CD4-positive, alpha-beta T cell treated with Interleukin-10 for 1 hour (primary cell): ENCODE measurements at regions not wholly inside any gene's neighbourhood (a gene's known extent, or its start where the extent isn't known, plus 50 kb on each side); places are given as distances from the start of the nearest gene placed in this dataset.
"Not testable (repeated sequence)": the region's sequence is repeated elsewhere in the genome, so short reads cannot be mapped to it uniquely, and the experiment has no call there.

ENCODE experiments used
- DNase-seq: peaks from one replicate; pipeline ENCODE4 v3.0.0-alpha.2; 2020

- DNase-seq: no peak
Observed at GRCh38 chr6:71066153-71066552, 109.3 kb upstream of the B3GAT2 start.

- no peak for DNase-seq
Observed at GRCh38 chr6:71067816-71068215, 111.0 kb upstream of the B3GAT2 start.

DNA sequence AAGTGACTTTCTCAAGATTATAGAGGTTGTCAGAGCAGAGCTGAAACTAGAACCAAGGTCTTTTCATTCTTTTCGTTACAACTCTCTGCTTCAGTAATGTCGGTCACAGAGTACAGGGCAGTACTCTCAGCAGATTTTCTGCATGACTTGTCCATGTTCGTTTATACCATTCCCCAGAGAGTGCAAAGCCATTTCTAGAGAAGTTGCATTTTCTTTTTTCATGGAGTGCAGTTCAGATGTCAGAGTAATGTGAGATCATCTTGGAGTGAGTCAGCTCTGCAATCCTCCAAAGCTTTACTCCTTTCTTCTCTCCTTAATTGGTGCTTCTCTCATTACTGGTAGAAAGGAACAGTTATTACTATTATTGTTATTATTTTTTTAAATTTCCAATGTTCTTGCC lies 115.6 kb upstream of the B3GAT2 start:
- DNase-seq: no peak

GRCh38 chr6:71077655-71078054 lies 120.8 kb upstream of the B3GAT2 start:
- DNase-seq: no peak

DNA sequence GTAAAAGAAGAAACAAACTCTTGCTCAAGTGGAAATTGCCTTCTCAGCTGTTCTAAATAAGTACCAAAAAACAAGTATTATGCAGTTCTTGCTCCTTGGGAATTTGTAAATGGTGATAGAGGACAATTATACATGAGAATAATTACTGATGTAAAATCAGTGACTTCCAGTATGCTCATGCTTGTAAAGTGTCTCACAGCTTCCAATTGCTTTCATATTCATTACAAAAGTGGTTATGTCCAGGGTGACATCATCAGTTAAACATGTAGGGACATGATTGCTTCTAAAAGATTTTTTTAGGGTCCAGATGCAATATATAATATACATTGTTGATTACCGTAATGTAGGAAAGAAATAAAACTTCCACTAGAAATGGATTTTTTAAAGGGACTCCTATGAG lies 122.8 kb upstream of the B3GAT2 start:
- DNase-seq: no peak

GRCh38 chr6:71080133-71080532 lies 123.3 kb upstream of the B3GAT2 start:
- no peak for DNase-seq

- no peak for DNase-seq
Observed at GRCh38 chr6:71080826-71081225, 124.0 kb upstream of the B3GAT2 start.

DNA sequence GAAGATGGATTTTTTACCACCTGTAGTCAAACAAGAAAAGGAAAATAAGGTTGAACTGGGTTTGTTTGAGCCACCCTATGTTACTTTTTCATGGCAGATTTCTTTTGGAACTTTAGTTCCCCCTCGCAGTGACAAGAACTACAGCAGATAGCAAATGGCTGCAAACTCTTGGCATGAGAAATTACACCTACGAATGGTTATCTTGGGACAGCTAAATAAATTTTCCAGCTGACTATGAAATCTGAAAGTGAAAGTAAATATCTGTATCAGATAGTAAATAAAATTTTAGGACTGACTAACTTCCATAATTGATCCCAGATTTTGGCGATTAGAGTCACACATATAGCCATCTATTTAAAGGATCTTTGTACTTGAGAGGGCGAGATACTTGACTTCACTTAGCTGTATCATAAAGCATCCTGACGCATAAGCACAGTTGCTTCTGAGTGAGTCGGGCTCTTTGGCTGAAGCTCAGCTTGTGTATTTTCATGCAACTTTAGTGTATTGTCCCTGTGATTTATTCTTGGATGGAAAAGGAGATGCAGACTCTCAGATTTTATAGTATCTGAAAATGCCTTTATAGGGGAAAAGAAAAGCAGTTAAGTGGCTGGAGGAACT lies 125.3 kb upstream of the B3GAT2 start:
- DNase-seq: no peak

GRCh38 chr6:71083308-71083820 lies 126.5 kb upstream of the B3GAT2 start:
- no peak for DNase-seq

DNA sequence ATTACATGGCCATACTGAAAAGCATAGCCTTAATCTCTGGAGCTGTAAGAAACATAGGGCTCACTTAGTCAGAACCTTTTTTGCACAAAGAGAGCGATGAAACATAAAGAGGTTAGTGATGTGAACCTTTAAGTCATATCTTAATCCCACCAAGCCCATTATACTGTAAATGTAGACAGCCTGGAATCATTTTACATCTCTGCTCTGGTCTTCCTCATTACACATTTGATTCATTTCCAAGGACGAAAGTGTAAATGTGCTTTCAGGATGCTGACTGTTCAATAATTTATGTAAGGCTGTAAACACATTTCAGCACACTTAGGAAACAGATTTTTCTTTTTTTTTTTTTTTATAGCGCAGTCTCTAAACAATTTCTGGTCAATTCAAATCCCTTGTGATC lies 131.3 kb upstream of the B3GAT2 start:
- DNase-seq: no peak

DNA sequence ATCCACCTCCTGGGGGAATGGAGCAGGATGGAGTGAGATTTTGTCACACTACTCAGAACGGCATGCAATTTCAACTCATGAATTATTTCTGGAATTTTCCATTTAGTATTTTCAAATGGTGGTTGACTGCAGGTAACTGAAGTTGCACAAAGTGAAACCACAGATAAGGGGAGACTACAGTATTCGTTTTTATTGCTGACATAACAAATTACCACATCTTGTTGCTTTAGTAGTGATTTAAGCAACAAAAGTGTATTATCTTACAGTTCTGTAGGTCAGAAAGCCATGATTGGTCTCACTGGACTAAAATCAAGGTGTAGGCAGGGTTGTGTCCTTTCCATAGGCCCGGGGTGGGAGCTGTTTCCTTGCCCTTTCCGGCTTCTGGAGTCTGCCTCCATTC lies 133.4 kb upstream of the B3GAT2 start:
- no peak for DNase-seq

GRCh38 chr6:71091167-71091566 lies 134.3 kb upstream of the B3GAT2 start:
- DNase-seq: no peak

GRCh38 chr6:71091956-71092355 lies 135.1 kb upstream of the B3GAT2 start:
- no peak for DNase-seq

DNA sequence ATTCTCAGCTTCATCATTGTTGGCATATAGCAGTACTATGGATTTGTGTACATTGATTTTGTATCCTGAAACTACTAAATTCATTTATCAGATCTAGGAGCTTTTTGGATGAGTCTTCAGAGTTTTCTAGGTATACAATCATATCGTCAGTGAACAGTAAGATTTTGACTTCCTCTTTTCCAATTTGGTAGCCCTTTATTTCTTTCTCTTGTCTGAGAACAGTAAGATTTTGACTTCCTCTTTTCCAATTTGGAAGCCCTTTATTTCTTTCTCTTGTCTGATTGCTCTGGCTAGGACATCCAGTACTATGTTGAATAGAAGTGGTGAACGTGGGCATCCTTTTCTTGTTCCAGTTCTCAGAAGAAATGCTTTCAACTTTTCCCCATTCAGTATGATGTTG lies 140.4 kb upstream of the B3GAT2 start:
- not testable (repeated sequence) for DNase-seq

GRCh38 chr6:71099649-71100048 lies 142.8 kb upstream of the B3GAT2 start:
- DNase-seq: no peak

- no peak for DNase-seq
Observed at GRCh38 chr6:71103130-71103529, 146.3 kb upstream of the B3GAT2 start.

DNA sequence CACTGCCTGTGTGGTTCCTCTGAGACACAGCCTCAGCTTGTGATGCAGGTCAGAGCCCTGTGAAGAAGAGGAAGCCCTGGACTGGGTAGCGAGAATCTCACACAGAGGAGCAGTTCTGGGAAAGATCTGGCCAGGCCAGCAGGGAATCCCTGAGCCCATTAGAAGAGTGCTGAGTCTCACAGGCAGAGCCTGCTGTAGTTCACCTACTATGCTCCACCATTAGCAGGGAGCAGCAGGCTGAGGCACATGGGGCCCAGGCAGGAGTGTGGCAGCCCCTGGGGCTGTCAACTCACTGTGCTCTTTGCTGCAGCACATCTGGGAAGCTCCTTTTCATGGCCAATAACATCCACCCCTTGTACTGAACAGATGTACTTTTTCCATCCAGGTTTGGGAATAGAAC lies 146.8 kb upstream of the B3GAT2 start:
- no peak for DNase-seq

GRCh38 chr6:71106276-71106675 lies 149.4 kb upstream of the B3GAT2 start:
- DNase-seq: no peak

DNA sequence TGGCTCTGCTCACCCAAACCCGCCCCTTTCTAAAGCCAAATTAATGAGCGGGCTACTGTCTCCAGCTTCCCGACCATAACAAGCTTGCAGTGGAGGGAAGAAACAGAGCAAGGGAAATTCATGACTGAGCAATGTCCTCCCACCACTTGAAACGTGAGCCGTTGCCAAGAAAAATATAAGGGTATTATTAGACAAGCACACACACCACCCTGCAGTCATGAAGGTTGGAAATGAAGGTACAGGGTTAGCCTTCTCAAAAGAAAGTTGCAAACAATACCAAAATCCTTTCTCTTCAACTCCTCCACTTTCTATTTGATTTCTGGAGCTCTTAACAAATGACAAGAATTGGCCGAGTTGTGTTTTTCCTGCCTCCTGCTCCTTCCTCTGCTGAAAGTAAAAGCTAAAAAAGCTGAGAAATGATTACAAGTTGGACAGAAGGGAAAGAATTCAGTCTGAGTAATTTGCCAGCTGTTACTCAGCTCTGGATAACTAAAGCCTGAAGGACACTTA lies 151.1 kb upstream of the B3GAT2 start:
- no peak for DNase-seq

- DNase-seq: no peak
Observed at GRCh38 chr6:71114544-71114943, 157.7 kb upstream of the B3GAT2 start.

- no peak for DNase-seq
Observed at GRCh38 chr6:71114986-71115385, 158.1 kb upstream of the B3GAT2 start.

DNA sequence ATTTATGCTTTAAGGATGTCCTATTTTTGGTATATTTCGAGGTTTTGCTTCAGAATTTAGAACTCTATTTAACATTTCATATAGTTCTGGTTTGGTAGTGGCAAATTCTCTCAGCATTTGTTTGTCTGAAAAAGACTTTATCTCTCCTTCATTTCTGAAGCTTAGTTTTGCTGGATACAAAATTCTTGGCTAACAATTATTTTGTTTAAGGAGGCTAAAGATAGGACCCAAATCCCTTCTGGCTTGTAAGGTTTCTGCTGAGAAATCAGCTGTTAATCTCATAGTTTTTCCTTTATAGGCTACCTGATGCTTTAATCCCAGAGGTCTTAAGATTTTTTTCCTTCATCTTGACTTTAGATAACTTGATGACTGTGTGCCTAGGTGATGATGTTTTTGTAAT lies 162.7 kb upstream of the B3GAT2 start:
- no peak for DNase-seq

DNA sequence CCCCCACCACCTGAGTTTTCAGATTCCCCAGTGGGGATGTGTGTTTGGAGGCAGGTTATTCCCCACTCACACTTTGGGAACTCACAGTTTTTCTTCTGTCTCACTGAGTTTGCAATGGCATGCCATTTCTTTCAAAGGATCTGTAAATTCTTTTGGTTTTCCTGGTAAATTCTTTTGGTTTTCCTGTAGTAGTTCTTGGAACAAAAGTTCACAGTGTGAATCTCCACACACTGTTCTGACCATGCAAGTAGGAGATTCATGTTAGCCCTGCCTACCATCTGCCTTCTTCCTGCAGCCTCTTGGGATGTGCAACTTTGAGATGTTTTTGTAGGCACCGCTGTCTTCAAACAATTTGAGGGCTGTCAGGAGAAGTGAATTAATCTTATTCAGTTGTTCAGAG lies 165.6 kb upstream of the OGFRL1 start:
- no peak for DNase-seq

DNA sequence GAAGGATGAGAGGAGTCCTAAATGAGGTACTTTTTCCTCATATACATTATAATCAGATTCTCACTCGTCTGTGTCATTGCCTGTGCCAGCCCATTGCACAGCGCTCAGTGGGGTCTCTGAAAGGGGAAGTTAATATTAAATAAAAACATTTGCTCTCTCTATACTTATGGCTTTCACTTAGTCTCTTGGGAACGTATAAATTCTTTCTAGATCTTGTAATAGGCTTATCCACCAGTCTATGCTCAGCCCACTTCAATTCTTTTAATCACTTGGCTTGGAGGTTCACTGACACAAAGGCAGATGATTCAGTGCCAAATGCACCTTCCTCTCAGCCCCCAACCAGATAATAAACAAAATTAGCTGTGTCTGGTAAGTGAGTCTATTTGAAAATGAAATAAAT lies 164.3 kb upstream of the OGFRL1 start:
- DNase-seq: no peak

DNA sequence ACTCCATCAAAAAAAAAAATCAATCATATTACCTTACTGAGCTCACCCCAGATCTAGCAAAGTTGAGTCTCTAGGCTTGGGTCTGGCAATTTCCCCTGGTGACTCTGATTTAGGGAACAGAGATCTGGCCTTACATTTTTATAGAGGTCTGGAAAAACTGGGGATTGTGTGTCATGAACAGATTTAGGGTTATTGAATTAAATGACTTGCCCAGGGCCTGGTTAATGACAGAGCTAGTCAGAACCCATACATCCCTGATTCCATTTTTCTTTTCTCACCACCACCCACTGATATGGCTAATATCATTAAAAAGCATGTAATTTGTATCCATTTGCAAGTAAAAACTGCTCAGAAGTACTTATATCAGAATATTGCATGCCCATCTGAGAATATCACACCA lies 163.4 kb upstream of the OGFRL1 start:
- no peak for DNase-seq
